ENCODE measurements at regions not wholly inside any gene's neighbourhood (a gene's known extent, or its start where the extent isn't known, plus 50 kb on each side); places are given as distances from the start of the nearest gene placed in this dataset.

GRCh38 chr5:87826507-87826906 is 413.8 kb upstream of the CCNH start:
- Histone ChIP-seq H3K27ac (no peak overlapping the region), H3K36me3 (no peaks in the 10 kb centered on the region), H3K4me1 (ENCODE audit: low read depth) (no peaks in the 10 kb centered on the region), H3K27me3 (no peaks in the 10 kb centered on the region), H3K4me3 (no peak overlapping the region), H3K9me3 (ENCODE audit: low read depth) (no peaks in the 10 kb centered on the region)
- DNase-seq (ENCODE audit: low read depth in 1 of 2, low spot score in 1 of 2) = no peak
- no peak for TF ChIP-seq CTCF (IDR thresholded peaks at IDR 0.05; ENCODE audit: low read depth, low read length)

GRCh38 chr5:87825583-87825982 is 412.9 kb upstream of the CCNH start:
- H3K27me3 ChIP-seq = no peaks in the 10 kb centered on the region
- DNase-seq (ENCODE audit: low read depth in 1 of 2, low spot score in 1 of 2) = no peak
- no peaks in the 10 kb centered on the region for H3K36me3 ChIP-seq
- no peak for TF ChIP-seq CTCF (IDR thresholded peaks at IDR 0.05; ENCODE audit: low read depth, low read length)
- no peaks in the 10 kb centered on the region for H3K4me1 ChIP-seq (ENCODE audit: low read depth)
- H3K27ac ChIP-seq = no peak overlapping the region
- no peak overlapping the region for H3K4me3 ChIP-seq
- H3K9me3 ChIP-seq (ENCODE audit: low read depth) = no peaks in the 10 kb centered on the region

- Histone ChIP-seq H3K27me3 (no peaks in the 10 kb centered on the region), H3K9me3 (ENCODE audit: low read depth) (no peaks in the 10 kb centered on the region), H3K36me3 (no peaks in the 10 kb centered on the region), H3K27ac (no peak overlapping the region), H3K4me3 (no peak overlapping the region), H3K4me1 (ENCODE audit: low read depth) (no peaks in the 10 kb centered on the region)
- no peak for TF ChIP-seq CTCF (IDR thresholded peaks at IDR 0.05; ENCODE audit: low read depth, low read length)
- DNase-seq (ENCODE audit: low read depth in 1 of 2, low spot score in 1 of 2) = no peak
Measured at GRCh38 chr5:87807783-87808182, 395.1 kb upstream of the CCNH start.

- no peaks in the 10 kb centered on the region for H3K27me3 ChIP-seq
- no peak overlapping the region for H3K27ac ChIP-seq
- TF ChIP-seq CTCF (IDR thresholded peaks at IDR 0.05; ENCODE audit: low read depth, low read length) = no peak
Measured at GRCh38 chr5:87803352-87803751, 390.6 kb upstream of the CCNH start.

GRCh38 chr5:87791869-87792268 is 379.1 kb upstream of the CCNH start:
- Histone ChIP-seq H3K4me3 (no peak overlapping the region), H3K36me3 (no peaks in the 10 kb centered on the region), H3K4me1 (ENCODE audit: low read depth) (no peaks in the 10 kb centered on the region), H3K27me3 (peaks cover 10% of the 10 kb centered on the region), H3K27ac (no peak overlapping the region), H3K9me3 (ENCODE audit: low read depth) (no peaks in the 10 kb centered on the region)
- DNase-seq (ENCODE audit: low read depth in 1 of 2, low spot score in 1 of 2) = no peak
- no peak for TF ChIP-seq CTCF (IDR thresholded peaks at IDR 0.05; ENCODE audit: low read depth, low read length)

More at GRCh38 chr5:87803352-87803751, 390.6 kb upstream of the CCNH start:
- DNase-seq (ENCODE audit: low read depth in 1 of 2, low spot score in 1 of 2) = no peak
- Histone ChIP-seq H3K9me3 (ENCODE audit: low read depth) (no peaks in the 10 kb centered on the region), H3K4me3 (no peak overlapping the region), H3K4me1 (ENCODE audit: low read depth) (no peaks in the 10 kb centered on the region), H3K36me3 (no peaks in the 10 kb centered on the region)

GRCh38 chr5:87788416-87788815 is 375.7 kb upstream of the CCNH start:
- peaks cover 23% of the 10 kb centered on the region for H3K27me3 ChIP-seq
- no peak for TF ChIP-seq CTCF (IDR thresholded peaks at IDR 0.05; ENCODE audit: low read depth, low read length)
- no peak overlapping the region for H3K27ac ChIP-seq
- H3K4me1 ChIP-seq (ENCODE audit: low read depth) = no peaks in the 10 kb centered on the region
- no peak for DNase-seq (ENCODE audit: low read depth in 1 of 2, low spot score in 1 of 2)
- no peaks in the 10 kb centered on the region for H3K36me3 ChIP-seq
- H3K4me3 ChIP-seq = no peak overlapping the region
- no peaks in the 10 kb centered on the region for H3K9me3 ChIP-seq (ENCODE audit: low read depth)
